ENCODE measurements at regions not wholly inside any gene's neighbourhood (a gene's known extent, or its start where the extent isn't known, plus 50 kb on each side); places are given as distances from the start of the nearest gene placed in this dataset.

GRCh38 chr14:53723221-53723620 lies 233.4 kb downstream of the BMP4 start:
- TF ChIP-seq RAD21 (IDR thresholded peaks at IDR 0.05; ENCODE audit: low read length) (no peak), CHD2 (IDR thresholded peaks at IDR 0.05; ENCODE audit: low read length, partially characterized antibody) (no peak), NRF1 (IDR thresholded peaks at IDR 0.05; ENCODE audit: low read depth, low read length) (no peak), ELF1 (IDR thresholded peaks at IDR 0.05) (no peak)
- TF ChIP-seq, protein P1, sequence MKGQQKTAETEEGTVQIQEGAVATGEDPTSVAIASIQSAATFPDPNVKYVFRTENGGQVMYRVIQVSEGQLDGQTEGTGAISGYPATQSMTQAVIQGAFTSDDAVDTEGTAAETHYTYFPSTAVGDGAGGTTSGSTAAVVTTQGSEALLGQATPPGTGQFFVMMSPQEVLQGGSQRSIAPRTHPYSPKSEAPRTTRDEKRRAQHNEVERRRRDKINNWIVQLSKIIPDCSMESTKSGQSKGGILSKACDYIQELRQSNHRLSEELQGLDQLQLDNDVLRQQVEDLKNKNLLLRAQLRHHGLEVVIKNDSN (IDR thresholded peaks at IDR 0.05; ENCODE audit: borderline replicate concordance, low read depth) = no peak
- POLR2A ChIA-PET = no interaction called here
- H2AFZ ChIP-seq (ENCODE audit: low read depth) = no peak overlapping the region

DNA sequence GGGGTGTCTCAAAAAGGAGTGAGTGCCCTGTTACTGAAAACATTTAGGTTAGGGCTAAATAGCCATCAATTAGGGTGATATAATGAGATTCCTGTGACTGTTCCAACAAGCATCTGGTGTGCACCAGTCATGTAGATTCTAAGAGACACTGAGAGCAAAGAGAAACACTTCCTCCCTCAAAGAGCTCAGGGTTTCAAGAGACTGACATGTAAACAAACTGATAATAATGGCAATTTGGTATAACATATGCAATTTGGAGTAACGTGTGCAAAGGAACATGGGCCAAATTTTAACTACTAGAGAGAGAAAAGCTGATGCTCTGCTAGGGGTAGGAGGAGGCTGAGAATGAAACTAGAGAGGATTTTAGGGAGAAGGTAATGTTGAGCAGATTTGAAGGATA lies 237.1 kb downstream of the BMP4 start:
- 0% methylated on average over 1 of the region's 1 CpG for WGBS (ENCODE audit: low lambda C conversion rate)
- Histone ChIP-seq H4K20me1 (ENCODE audit: insufficient read depth) (no peaks in the 10 kb centered on the region), H3K4me1 (ENCODE audit: control insufficient read depth in 1 of 2, insufficient read depth in 2 of 2, low read depth in 1 of 2, low read length in 1 of 2) (no peaks in the 10 kb centered on the region), H3K27me3 (ENCODE audit: insufficient read depth) (peaks cover 4% of the 10 kb centered on the region; the same call in 1 of the 2 replicates), H3K4me3 (ENCODE audit: low read depth in 2 of 2, low read length in 1 of 2) (no peak overlapping the region), H3K9ac (no peak overlapping the region), H3K4me2 (no peak overlapping the region), H3K79me2 (ENCODE audit: insufficient read depth) (no peaks in the 10 kb centered on the region), H3F3A (replicated peaks; ENCODE audit: insufficient read depth) (no peaks in the 10 kb centered on the region), H2AFZ (ENCODE audit: low read depth) (no peak overlapping the region), H3K9me3 (no peaks in the 10 kb centered on the region), H3K27ac (ENCODE audit: low read depth in 2 of 2, low read length in 1 of 2) (no peak overlapping the region), H3K36me3 (replicated peaks in 1 of 2; ENCODE audit: control insufficient read depth in 1 of 2, insufficient read depth in 2 of 2, low read length in 1 of 2) (no peaks in the 10 kb centered on the region), H3K9me2 (no peaks in the 10 kb centered on the region)
- DNase-seq = no peak
- TF ChIP-seq GATA2 (CRISPR knock-in tag; IDR thresholded peaks at IDR 0.05) = no peak
- no peak for TF ChIP-seq PBX3 (IDR thresholded peaks at IDR 0.05)
- no peak for TF ChIP-seq NFIC (IDR thresholded peaks at IDR 0.05; ENCODE audit: borderline replicate concordance)
- no peak for TF ChIP-seq MXI1 (IDR thresholded peaks at IDR 0.05; ENCODE audit: low read depth, low read length)
- TF ChIP-seq RXRA (IDR thresholded peaks at IDR 0.05; ENCODE audit: borderline replicate concordance, low read depth) = no peak
- TF ChIP-seq, protein P2, sequence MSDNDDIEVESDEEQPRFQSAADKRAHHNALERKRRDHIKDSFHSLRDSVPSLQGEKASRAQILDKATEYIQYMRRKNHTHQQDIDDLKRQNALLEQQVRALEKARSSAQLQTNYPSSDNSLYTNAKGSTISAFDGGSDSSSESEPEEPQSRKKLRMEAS (IDR thresholded peaks at IDR 0.05; ENCODE audit: low read depth) = no peak
- no peak for TF ChIP-seq YY1 (IDR thresholded peaks at IDR 0.05; ENCODE audit: low read depth)
- no peak for TF ChIP-seq MEF2A (IDR thresholded peaks at IDR 0.05; ENCODE audit: borderline replicate concordance, low read depth)
- TF ChIP-seq RCOR1 (IDR thresholded peaks at IDR 0.05; ENCODE audit: low read length) = no peak
- TF ChIP-seq JUND (IDR thresholded peaks at IDR 0.05) = no peak
- POLR2A ChIA-PET = no interaction called here
- CTCF ChIA-PET = no interaction called here

More at GRCh38 chr14:53723221-53723620, 233.4 kb downstream of the BMP4 start:
- Histone ChIP-seq H3F3A (replicated peaks; ENCODE audit: insufficient read depth) (no peaks in the 10 kb centered on the region), H3K9me3 (no peaks in the 10 kb centered on the region), H3K9me2 (no peaks in the 10 kb centered on the region), H3K79me2 (ENCODE audit: insufficient read depth) (no peaks in the 10 kb centered on the region), H3K9ac (no peak overlapping the region), H3K27me3 (ENCODE audit: insufficient read depth) (peaks cover 17% of the 10 kb centered on the region; the same call in 1 of the 2 replicates), H3K4me1 (ENCODE audit: control insufficient read depth in 1 of 2, insufficient read depth in 2 of 2, low read depth in 1 of 2, low read length in 1 of 2) (no peaks in the 10 kb centered on the region), H3K4me2 (no peak overlapping the region), H3K27ac (ENCODE audit: low read depth in 2 of 2, low read length in 1 of 2) (no peak overlapping the region), H3K4me3 (ENCODE audit: low read depth in 2 of 2, low read length in 1 of 2) (no peak overlapping the region), H3K36me3 (replicated peaks in 1 of 2; ENCODE audit: control insufficient read depth in 1 of 2, insufficient read depth in 2 of 2, low read length in 1 of 2) (no peaks in the 10 kb centered on the region), H4K20me1 (ENCODE audit: insufficient read depth) (no peaks in the 10 kb centered on the region)
- WGBS (ENCODE audit: low lambda C conversion rate) = 13% methylated on average over 2 of the region's 5 CpGs
- CTCF ChIA-PET = no interaction called here
- DNase-seq = no peak
